GM23248 (cell line): ENCODE measurements at regions not wholly inside any gene's neighbourhood (a gene's known extent, or its start where the extent isn't known, plus 50 kb on each side); places are given as distances from the start of the nearest gene placed in this dataset.

Experiments used
- EZH2 ChIP-seq: fragments of 200-600 bp; sonication (generic); IDR thresholded peaks from 2 replicates; pipeline ENCODE4 v1.6.1; 2018; ENCODE audit warnings: antibody characterized with exemption, mild to moderate bottlenecking; ENCODE audit not compliant: insufficient read depth, poor library complexity, severe bottlenecking
- EZH2phosphoT487 ChIP-seq: fragments of 200-600 bp; sonication (generic); IDR thresholded peaks from 2 replicates; pipeline ENCODE4 v1.6.1; 2018; ENCODE audit warnings: antibody characterized with exemption, moderate library complexity, mild to moderate bottlenecking, low read depth; ENCODE audit not compliant: insufficient read depth

DNA sequence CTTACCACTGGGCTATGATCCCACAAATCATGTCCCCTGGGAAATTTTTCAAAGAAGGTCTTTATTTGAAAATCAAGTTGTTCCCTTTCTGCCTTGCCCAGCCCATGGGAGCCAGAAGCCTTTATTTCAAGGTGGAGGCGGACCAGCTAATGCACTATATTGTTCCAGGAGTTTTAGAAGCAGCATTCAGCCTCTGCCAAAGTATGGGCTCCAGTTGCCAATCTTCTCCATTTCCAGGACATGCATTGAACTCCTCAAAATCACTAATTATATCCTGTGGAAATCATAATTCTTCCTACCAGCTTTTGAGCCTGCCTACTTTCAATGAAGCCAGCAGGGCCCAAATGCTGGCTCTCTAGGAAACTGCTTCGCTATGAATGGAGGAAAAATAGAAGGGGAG is 195.8 kb downstream of the RAD51AP2 start:
- no peak for TF ChIP-seq EZH2
- no peak for TF ChIP-seq EZH2phosphoT487
